GM23248 (cell line): ENCODE measurements at regions not wholly inside any gene's neighbourhood (a gene's known extent, or its start where the extent isn't known, plus 50 kb on each side); places are given as distances from the start of the nearest gene placed in this dataset.

ENCODE experiments used
- EZH2 ChIP-seq: fragments of 200-600 bp; sonication (generic); IDR thresholded peaks from 2 replicates; pipeline ENCODE4 v1.6.1; 2018; ENCODE audit warnings: antibody characterized with exemption, mild to moderate bottlenecking; ENCODE audit not compliant: insufficient read depth, poor library complexity, severe bottlenecking
- EZH2phosphoT487 ChIP-seq: fragments of 200-600 bp; sonication (generic); IDR thresholded peaks from 2 replicates; pipeline ENCODE4 v1.6.1; 2018; ENCODE audit warnings: antibody characterized with exemption, moderate library complexity, mild to moderate bottlenecking, low read depth; ENCODE audit not compliant: insufficient read depth

DNA sequence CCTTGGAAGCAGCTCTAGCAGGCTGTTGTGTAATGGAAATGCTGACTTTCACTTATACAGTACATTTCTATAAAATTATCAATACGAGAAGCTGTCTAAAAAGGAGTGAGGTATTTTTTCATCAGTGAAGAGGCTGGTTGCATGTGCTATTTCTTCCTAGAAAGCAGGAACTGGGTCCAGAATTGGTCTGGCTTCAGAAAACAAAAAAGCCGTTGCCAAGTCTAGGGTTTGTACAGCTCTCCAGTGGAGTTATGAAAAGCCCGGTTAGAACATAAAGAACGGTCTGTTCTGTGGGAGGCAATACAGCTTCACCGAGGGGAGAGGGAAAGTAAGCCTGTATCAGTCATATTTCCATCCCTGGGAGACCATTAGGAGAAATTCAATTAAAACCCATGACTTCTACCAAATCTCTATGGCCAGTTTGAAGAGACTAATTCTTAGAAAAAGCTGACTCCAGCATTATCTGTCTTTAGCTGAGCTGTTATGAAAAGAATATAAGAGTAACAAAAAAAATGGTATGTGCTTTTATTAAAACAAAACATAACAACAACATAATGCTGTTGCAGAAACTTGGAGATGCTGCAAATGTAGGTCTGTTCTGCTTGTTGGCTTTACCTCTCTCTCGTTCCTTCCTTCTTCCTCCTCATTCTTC lies 217.0 kb downstream of the CMPK2 start:
- TF ChIP-seq EZH2phosphoT487 (no peak), EZH2 (no peak)
